ENCODE measurements at regions not wholly inside any gene's neighbourhood (a gene's known extent, or its start where the extent isn't known, plus 50 kb on each side); places are given as distances from the start of the nearest gene placed in this dataset.

- Histone ChIP-seq H3K4me3 (replicated peaks; ENCODE audit: insufficient read depth, low read length) (no peak overlapping the region), H3K27me3 (ENCODE audit: insufficient read depth, poor library complexity, severe bottlenecking) (no peaks in the 10 kb centered on the region), H3K27ac (replicated peaks) (no peak overlapping the region)
- DNase-seq (ENCODE audit: low read depth in 1 of 2, low spot score in 1 of 2): no peak
- TF ChIP-seq, protein P1, sequence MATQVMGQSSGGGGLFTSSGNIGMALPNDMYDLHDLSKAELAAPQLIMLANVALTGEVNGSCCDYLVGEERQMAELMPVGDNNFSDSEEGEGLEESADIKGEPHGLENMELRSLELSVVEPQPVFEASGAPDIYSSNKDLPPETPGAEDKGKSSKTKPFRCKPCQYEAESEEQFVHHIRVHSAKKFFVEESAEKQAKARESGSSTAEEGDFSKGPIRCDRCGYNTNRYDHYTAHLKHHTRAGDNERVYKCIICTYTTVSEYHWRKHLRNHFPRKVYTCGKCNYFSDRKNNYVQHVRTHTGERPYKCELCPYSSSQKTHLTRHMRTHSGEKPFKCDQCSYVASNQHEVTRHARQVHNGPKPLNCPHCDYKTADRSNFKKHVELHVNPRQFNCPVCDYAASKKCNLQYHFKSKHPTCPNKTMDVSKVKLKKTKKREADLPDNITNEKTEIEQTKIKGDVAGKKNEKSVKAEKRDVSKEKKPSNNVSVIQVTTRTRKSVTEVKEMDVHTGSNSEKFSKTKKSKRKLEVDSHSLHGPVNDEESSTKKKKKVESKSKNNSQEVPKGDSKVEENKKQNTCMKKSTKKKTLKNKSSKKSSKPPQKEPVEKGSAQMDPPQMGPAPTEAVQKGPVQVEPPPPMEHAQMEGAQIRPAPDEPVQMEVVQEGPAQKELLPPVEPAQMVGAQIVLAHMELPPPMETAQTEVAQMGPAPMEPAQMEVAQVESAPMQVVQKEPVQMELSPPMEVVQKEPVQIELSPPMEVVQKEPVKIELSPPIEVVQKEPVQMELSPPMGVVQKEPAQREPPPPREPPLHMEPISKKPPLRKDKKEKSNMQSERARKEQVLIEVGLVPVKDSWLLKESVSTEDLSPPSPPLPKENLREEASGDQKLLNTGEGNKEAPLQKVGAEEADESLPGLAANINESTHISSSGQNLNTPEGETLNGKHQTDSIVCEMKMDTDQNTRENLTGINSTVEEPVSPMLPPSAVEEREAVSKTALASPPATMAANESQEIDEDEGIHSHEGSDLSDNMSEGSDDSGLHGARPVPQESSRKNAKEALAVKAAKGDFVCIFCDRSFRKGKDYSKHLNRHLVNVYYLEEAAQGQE (IDR thresholded peaks at IDR 0.05; ENCODE audit: insufficient replicate concordance, low read depth): no peak
- no peak for TF ChIP-seq POLR2AphosphoS5 (IDR thresholded peaks at IDR 0.05; ENCODE audit: low read depth)
- TF ChIP-seq GABPA (IDR thresholded peaks at IDR 0.05; ENCODE audit: low read depth): no peak
- TF ChIP-seq SPI1 (IDR thresholded peaks at IDR 0.05; ENCODE audit: borderline replicate concordance, low read depth): no peak
- TF ChIP-seq, protein P2, sequence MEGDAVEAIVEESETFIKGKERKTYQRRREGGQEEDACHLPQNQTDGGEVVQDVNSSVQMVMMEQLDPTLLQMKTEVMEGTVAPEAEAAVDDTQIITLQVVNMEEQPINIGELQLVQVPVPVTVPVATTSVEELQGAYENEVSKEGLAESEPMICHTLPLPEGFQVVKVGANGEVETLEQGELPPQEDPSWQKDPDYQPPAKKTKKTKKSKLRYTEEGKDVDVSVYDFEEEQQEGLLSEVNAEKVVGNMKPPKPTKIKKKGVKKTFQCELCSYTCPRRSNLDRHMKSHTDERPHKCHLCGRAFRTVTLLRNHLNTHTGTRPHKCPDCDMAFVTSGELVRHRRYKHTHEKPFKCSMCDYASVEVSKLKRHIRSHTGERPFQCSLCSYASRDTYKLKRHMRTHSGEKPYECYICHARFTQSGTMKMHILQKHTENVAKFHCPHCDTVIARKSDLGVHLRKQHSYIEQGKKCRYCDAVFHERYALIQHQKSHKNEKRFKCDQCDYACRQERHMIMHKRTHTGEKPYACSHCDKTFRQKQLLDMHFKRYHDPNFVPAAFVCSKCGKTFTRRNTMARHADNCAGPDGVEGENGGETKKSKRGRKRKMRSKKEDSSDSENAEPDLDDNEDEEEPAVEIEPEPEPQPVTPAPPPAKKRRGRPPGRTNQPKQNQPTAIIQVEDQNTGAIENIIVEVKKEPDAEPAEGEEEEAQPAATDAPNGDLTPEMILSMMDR (IDR thresholded peaks at IDR 0.05; ENCODE audit: insufficient read depth, low read length): no peak
Measured at GRCh38 chr10:130961506-130962239, 349.8 kb downstream of the TCERG1L start.

DNA sequence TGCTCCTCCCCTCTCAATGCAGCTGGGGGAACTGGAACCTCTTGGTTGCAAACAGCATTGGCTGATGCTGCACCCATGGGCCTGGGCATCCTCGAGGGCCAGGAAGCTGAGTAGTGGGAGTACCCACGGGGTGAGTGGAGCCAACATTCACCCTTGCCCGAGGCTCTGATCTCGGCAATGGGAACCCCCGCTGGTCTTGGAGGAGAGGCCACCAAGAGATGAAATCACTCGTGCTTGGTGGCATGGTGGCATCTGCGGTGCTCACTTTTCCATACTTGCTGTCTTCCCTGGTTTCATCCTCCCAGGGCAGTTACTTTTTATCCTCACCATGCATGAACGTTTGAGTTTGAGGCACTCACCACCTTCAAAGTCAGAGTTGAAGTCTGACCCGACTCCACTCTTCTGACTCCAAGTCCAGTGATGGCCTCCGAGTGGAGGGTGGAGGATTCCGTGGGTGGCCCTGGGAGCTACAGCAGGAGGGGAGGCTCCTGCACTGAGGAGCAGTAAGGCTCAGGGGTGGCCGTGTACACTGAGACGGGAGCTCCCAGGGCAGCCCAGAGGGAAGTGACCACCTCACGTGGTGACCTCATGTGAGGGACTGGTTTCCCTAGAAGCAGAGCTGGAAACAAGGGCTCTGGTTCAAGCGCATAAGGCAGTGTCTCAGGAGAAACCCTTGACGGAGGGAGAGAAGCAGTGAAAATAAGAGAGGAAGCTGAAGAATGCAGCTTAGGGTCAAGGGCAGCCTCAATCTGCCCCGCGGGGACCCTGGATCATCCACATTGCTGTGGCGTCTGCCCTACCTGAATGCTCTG lies 349.1 kb downstream of the TCERG1L start:
- Histone ChIP-seq H3K27me3 (ENCODE audit: insufficient read depth, poor library complexity, severe bottlenecking) (no peaks in the 10 kb centered on the region), H3K4me3 (replicated peaks; ENCODE audit: insufficient read depth, low read length) (no peak overlapping the region), H3K27ac (replicated peaks) (no peak overlapping the region)
- TF ChIP-seq, protein P2 (IDR thresholded peaks at IDR 0.05; ENCODE audit: insufficient read depth, low read length): no peak
- TF ChIP-seq POLR2AphosphoS5 (IDR thresholded peaks at IDR 0.05; ENCODE audit: low read depth): no peak
- TF ChIP-seq, protein P1 (IDR thresholded peaks at IDR 0.05; ENCODE audit: insufficient replicate concordance, low read depth): no peak
- no peak for TF ChIP-seq GABPA (IDR thresholded peaks at IDR 0.05; ENCODE audit: low read depth)
- TF ChIP-seq SPI1 (IDR thresholded peaks at IDR 0.05; ENCODE audit: borderline replicate concordance, low read depth): no peak
- no peak for DNase-seq (ENCODE audit: low read depth in 1 of 2, low spot score in 1 of 2)

GRCh38 chr10:130963052-130963393 lies 348.5 kb downstream of the TCERG1L start:
- H3K27ac ChIP-seq (replicated peaks): no peak overlapping the region
- DNase-seq (ENCODE audit: low read depth in 1 of 2, low spot score in 1 of 2): no peak
- no peak overlapping the region for H3K4me3 ChIP-seq (replicated peaks; ENCODE audit: insufficient read depth, low read length)
- TF ChIP-seq, protein P1 (IDR thresholded peaks at IDR 0.05; ENCODE audit: insufficient replicate concordance, low read depth): no peak
- TF ChIP-seq SPI1 (IDR thresholded peaks at IDR 0.05; ENCODE audit: borderline replicate concordance, low read depth): no peak
- TF ChIP-seq, protein P2 (IDR thresholded peaks at IDR 0.05; ENCODE audit: insufficient read depth, low read length): no peak
- TF ChIP-seq GABPA (IDR thresholded peaks at IDR 0.05; ENCODE audit: low read depth): no peak
- TF ChIP-seq POLR2AphosphoS5 (IDR thresholded peaks at IDR 0.05; ENCODE audit: low read depth): no peak
- no peaks in the 10 kb centered on the region for H3K27me3 ChIP-seq (ENCODE audit: insufficient read depth, poor library complexity, severe bottlenecking)
